Activated CD8-positive, alpha-beta T cell treated with anti-CD3 and anti-CD28 coated beads for 36 hours (primary cell): ENCODE measurements at regions not wholly inside any gene's neighbourhood (a gene's known extent, or its start where the extent isn't known, plus 50 kb on each side); places are given as distances from the start of the nearest gene placed in this dataset.

Experiments
- ATAC-seq: fragments of 200-7000 bp; cut with Tn5 transposase; one replicate; pipeline ENCODE4 v1.10.0; 2021; ENCODE audit warnings: mild to moderate bottlenecking, moderate library complexity
- CTCF ChIA-PET: fragments of 350-600 bp; sonication (Branson Sonifier 250); formaldehyde crosslinking; loops from one replicate; lab custom pipeline; 2021; ENCODE audit warnings: antibody characterized with exemption; lab: Charles Lee
- POLR2A ChIA-PET: fragments of 350-600 bp; sonication (Branson Sonifier 250); formaldehyde crosslinking; loops from one replicate; lab custom pipeline; 2021; ENCODE audit warnings: antibody characterized with exemption; lab: Charles Lee
- DNase-seq: peaks from one replicate; pipeline ENCODE4 v3.0.0-alpha.2; 2020
- H3K27ac Mint-ChIP-seq: one replicate; pipeline ENCODE4 v1.8.0; 2021; ENCODE audit warnings: mild to moderate bottlenecking, mixed read lengths
- H3K27me3 Mint-ChIP-seq: one replicate; pipeline ENCODE4 v1.8.0; 2021; ENCODE audit warnings: mixed read lengths
- H3K36me3 Mint-ChIP-seq: one replicate; pipeline ENCODE4 v1.8.0; 2021; ENCODE audit warnings: low read depth, mixed read lengths
- H3K4me1 Mint-ChIP-seq: one replicate; pipeline ENCODE4 v1.8.0; 2021; ENCODE audit warnings: low read depth, mixed read lengths
- H3K4me3 Mint-ChIP-seq: one replicate; pipeline ENCODE4 v1.8.0; 2021; ENCODE audit warnings: mild to moderate bottlenecking, moderate library complexity, mixed read lengths
- H3K9me3 Mint-ChIP-seq: one replicate; pipeline ENCODE4 v1.8.0; 2021; ENCODE audit warnings: mixed read lengths
- intact Hi-C: fragments of 100-400 bp; cut with micrococcal nuclease; formaldehyde crosslinking; loops from one replicate; pipeline ENCODE4 v1.10.0; 2022
- TF ChIP-seq, protein P1 (sequence below): fragments of 200-600 bp; IDR thresholded peaks from one replicate; pipeline ENCODE4 v1.8.0; 2022; ENCODE audit warnings: antibody characterized with exemption, mild to moderate bottlenecking

DNA sequence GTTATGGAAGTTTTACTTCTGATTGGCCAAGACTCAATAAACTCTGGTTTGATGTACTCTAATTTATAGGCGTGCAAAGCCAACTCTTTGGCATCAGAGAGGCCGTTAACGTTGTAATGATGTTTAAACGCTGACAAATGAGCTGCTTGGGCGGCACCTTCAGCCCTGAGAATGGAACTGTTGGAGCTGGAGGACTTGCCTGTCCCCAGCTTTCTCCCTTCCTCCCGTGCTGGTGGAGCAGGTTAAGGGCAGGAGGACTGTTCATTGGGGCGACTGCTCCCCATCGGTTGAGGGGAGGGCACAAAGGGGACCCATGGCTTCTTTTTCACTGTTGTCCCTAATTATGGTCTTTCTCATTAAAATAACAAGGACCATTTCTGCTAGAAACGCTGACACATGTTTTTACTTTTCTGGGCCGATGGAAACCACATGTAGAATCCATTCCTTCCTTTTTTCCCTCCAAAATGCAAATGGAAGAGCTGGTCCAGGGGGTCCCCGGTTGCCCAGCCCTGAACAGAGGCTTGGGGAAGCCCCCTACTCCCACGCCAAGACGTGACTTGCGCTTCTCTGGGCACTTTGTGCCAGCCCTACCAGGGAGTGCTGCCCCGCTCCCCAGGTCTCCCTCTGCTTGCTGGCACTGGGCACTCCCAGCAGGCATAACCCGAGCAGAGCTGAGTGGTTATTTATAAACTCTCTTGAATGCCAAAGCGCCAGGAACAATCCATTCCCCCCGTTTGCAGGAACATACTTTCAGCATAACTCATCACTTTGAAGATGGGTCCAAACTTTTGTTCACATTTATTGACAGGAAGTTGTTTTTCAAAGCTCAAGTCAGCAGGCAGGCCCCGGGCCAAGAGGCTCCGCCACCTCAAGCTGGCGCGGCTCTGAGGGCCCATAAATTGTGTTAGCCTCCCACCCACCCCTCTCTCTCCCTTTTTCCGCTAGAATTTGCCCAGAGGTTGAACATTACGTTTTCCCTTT is 170.1 kb downstream of the ASB1 start:
- peaks cover 2% of the 10 kb centered on the region for H3K27me3 Mint-ChIP-seq
- H3K4me1 Mint-ChIP-seq, result no peaks in the 10 kb centered on the region
- intact Hi-C loops, result no loop called here
- no peaks in the 10 kb centered on the region for H3K36me3 Mint-ChIP-seq
- DNase-seq (no peak), ATAC-seq (no peak)
- H3K4me3 Mint-ChIP-seq, result no peak overlapping the region
- no peaks in the 10 kb centered on the region for H3K9me3 Mint-ChIP-seq
- no peak overlapping the region for H3K27ac Mint-ChIP-seq
- TF ChIP-seq, protein P1, sequence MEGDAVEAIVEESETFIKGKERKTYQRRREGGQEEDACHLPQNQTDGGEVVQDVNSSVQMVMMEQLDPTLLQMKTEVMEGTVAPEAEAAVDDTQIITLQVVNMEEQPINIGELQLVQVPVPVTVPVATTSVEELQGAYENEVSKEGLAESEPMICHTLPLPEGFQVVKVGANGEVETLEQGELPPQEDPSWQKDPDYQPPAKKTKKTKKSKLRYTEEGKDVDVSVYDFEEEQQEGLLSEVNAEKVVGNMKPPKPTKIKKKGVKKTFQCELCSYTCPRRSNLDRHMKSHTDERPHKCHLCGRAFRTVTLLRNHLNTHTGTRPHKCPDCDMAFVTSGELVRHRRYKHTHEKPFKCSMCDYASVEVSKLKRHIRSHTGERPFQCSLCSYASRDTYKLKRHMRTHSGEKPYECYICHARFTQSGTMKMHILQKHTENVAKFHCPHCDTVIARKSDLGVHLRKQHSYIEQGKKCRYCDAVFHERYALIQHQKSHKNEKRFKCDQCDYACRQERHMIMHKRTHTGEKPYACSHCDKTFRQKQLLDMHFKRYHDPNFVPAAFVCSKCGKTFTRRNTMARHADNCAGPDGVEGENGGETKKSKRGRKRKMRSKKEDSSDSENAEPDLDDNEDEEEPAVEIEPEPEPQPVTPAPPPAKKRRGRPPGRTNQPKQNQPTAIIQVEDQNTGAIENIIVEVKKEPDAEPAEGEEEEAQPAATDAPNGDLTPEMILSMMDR, result no peak
- POLR2A ChIA-PET, result no interaction called here
- CTCF ChIA-PET, result no interaction called here

DNA sequence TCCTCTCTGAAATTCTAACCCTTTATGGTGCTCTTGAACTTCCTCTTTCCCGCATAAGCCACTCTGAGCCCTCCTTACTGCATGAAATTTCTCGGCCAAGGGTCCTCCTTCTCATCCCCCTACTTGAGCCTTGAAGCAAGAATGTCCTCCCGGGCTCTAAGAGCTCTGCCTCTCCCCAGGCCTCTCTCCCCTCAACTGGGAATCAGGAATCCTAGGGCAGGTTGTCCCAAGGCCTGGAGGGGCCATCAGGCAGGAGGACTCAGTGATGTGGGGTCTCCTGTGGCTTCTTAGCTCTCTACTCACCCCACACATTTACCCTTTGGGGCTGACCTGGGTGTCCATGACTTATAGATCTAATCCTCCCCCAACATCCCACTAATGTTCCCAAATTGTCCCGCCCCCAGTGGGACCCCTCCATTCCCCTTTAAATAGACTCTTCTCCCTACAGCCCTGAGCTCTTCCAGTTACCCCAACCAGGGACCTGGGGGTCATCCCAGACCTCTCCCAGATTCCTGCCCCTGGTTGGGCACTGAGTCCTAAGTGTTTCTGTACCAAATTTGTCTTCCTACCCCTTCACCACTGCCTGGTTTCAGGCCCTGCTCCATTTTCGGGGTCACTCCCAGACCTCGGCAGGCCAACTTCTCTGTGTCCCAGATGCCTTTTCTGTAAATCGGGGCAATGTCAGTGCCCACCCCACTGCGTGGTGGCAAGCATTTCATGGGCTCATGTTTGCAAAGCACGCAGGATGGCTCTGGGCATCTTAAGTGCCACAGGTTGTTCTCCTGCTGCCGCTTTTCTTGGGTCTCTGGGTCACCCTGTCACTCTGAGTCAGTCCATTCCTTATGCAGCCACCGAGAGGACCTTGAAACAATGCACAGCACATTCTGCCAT is 171.2 kb downstream of the ASB1 start:
- no peaks in the 10 kb centered on the region for H3K9me3 Mint-ChIP-seq
- H3K36me3 Mint-ChIP-seq, result no peaks in the 10 kb centered on the region
- H3K4me3 Mint-ChIP-seq, result no peak overlapping the region
- intact Hi-C loops, result no loop called here
- peaks cover 5% of the 10 kb centered on the region for H3K27me3 Mint-ChIP-seq
- TF ChIP-seq, protein P1, result no peak
- ATAC-seq (no peak), DNase-seq (no peak)
- H3K27ac Mint-ChIP-seq, result no peak overlapping the region
- ChIA-PET POLR2A (no interaction called here), CTCF (no interaction called here)
- no peaks in the 10 kb centered on the region for H3K4me1 Mint-ChIP-seq

DNA sequence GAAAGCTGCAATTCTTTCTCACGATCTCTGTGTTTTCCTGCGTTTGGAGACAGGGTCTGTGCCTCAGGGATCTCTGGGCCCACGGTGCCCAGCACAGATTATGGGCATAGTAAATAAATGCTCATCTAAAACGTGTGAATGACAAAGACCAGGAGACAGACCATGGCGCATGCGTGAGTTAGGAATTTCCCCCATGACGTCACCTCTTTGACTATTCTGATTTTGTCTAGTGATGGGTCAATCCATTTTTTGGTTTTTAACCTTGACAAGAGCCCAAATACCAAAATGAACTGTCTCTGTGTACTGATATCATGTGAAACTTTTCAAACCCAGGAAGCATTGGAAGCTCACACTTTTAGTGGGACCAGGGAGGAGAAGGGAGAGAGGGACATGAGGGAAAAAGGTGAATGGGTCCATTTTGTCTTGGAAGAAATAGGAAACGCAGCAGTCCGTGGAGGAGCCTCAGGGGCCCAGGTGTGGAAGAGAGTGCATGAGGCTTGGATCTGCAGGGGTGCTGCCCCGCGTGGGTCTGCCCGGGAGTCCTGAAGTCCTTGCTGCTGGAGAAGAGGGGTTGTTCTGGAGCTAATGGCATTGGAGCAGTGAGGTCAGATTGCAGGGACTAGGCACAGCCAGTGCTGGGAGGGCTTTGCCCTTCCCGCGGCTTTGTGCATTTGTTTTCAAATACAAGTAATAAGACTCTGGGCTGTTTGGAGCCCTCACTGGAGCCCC is 172.2 kb downstream of the ASB1 start:
- ChIA-PET POLR2A (no interaction called here), CTCF (no interaction called here)
- TF ChIP-seq, protein P1, result no peak
- no peak for DNase-seq
- no peak for ATAC-seq
- no peak overlapping the region for H3K4me3 Mint-ChIP-seq
- intact Hi-C loops, result no loop called here
- H3K4me1 Mint-ChIP-seq, result no peaks in the 10 kb centered on the region
- no peaks in the 10 kb centered on the region for H3K36me3 Mint-ChIP-seq
- H3K27me3 Mint-ChIP-seq, result peaks cover 8% of the 10 kb centered on the region
- peaks cover 3% of the 10 kb centered on the region for H3K9me3 Mint-ChIP-seq
- no peak overlapping the region for H3K27ac Mint-ChIP-seq

DNA sequence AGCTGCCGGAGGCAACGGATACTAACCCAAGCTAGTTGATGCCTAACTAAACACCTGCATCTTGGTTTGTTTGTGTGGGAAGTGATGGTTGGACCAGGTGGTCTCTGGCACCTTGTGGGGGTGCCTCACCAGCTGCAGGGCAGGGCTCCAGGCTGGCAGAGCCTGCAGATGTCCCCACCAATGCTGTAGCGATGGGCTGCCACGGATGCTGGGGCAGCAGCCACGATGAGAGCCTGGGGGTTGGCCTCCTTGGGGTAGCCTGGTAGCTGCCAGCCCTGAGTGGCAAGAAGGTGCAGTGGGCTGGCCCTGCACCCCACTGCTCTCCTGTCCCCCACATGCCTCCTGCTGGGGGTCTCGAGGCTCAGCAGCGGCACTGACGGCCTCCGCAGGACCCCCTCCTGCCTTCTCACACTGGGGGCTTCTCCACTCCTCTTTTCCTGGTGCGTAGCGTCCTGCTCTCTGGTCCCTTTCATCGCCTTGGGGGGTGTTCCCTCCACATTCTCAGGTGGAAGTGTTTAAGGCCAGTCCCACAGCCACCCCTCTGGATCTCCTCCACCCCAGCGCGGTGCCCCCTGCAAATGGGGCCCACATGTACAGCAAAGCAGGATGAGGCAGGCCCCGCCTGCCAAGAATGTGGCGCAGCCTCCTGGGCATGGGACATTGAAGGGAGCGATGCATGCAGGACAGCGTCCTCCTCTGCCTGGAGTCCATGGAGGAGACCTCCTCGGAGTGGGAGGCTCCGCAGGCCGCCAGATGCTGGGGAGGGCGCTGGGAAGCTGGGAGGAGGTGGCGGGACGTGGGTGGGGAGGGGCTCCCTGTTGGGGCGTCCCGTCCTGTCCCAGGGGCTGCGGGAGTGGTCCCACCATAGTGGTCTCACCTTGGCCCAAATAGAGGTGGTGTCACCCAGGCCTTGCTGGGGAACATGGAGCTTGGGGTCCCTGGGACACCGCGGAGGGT is 173.1 kb downstream of the ASB1 start:
- Mint-ChIP-seq H3K9me3 (peaks cover 3% of the 10 kb centered on the region), H3K4me1 (no peaks in the 10 kb centered on the region), H3K36me3 (no peaks in the 10 kb centered on the region), H3K27ac (no peak overlapping the region), H3K27me3 (peaks cover 10% of the 10 kb centered on the region), H3K4me3 (no peak overlapping the region)
- DNase-seq, result no peak
- TF ChIP-seq, protein P1, result no peak
- ChIA-PET POLR2A (no interaction called here), CTCF (no interaction called here)
- intact Hi-C loops, result no loop called here
- ATAC-seq, result no peak
